Endothelial cell of umbilical vein (primary cell): ENCODE measurements at regions not wholly inside any gene's neighbourhood (a gene's known extent, or its start where the extent isn't known, plus 50 kb on each side); places are given as distances from the start of the nearest gene placed in this dataset.

Experiments
- BruUV-seq: library from RNA; stranded (reverse); fragments of 400-500 nt; replicated peaks from 2 replicates; lab custom pipeline; 2021; lab: Mats Ljungman, UMichigan
- CTCF ChIA-PET: fragments of 300-600, 350-600 bp; sonication (Branson Sonifier 250); formaldehyde crosslinking; loops from one replicate; lab custom pipeline; 2021; ENCODE audit warnings: antibody characterized with exemption, inconsistent platforms; lab: Charles Lee
- POLR2A ChIA-PET: fragments of 300-600, 350-600 bp; sonication (Branson Sonifier 250); formaldehyde crosslinking; loops from one replicate; lab custom pipeline; 2021; ENCODE audit warnings: antibody characterized with exemption, inconsistent platforms; lab: Charles Lee
- DNase-seq: peaks from one replicate; pipeline ENCODE4 v3.0.0-alpha.2; 2011; ENCODE audit warnings: low read depth, low spot score
- FAIRE-seq: peaks from 2 replicates; lab custom pipeline; 2011; peaks lifted over from hg19 to GRCh38; lab: Jason Lieb, UNC
- H2AFZ ChIP-seq: 2 replicates; pipeline ENCODE4 v1.6.0; 2012; ENCODE audit warnings: low read depth, low read length, control low read depth, inconsistent platforms
- H3K27ac ChIP-seq: 2 replicates; pipeline ENCODE4 v1.5.1; 2011; ENCODE audit warnings: low read depth, mild to moderate bottlenecking, control low read depth, low read length, moderate library complexity; ENCODE audit not compliant: insufficient read depth
- H3K27me3 ChIP-seq, 2 experiments: 2 replicates each; pipeline versions ENCODE4 v1.6.0 to v1.6.1; 2011; ENCODE audit warnings: low read length in 2 of 2, mixed read lengths in 1 of 2; ENCODE audit not compliant: control insufficient read depth in 2 of 2, insufficient read depth in 2 of 2
- H3K36me3 ChIP-seq, 2 experiments: 2 replicates in 1 of 2; 3 replicates in 1 of 2; pipeline ENCODE4 v1.5.1; 2011; ENCODE audit warnings: low read length in 2 of 2, mild to moderate bottlenecking in 1 of 2, moderate library complexity in 1 of 2; ENCODE audit not compliant: control insufficient read depth in 2 of 2, insufficient read depth in 2 of 2; ENCODE audit errors: extremely low read depth in 1 of 2
- H3K4me1 ChIP-seq: 3 replicates; pipeline ENCODE4 v1.5.1; 2011; ENCODE audit warnings: mild to moderate bottlenecking, low read length; ENCODE audit not compliant: control insufficient read depth, insufficient read depth; ENCODE audit errors: extremely low read depth
- H3K4me2 ChIP-seq: 2 replicates; pipeline ENCODE4 v1.6.1; 2011; ENCODE audit warnings: low read length, control low read depth, mixed read lengths; ENCODE audit not compliant: insufficient read depth
- H3K4me3 ChIP-seq, 3 experiments: fragments of 200-600 bp in 1 of 3; sonication (generic), shearing (Covaris generic) in 1 of 3; replicated peaks in 1 of 3; 2 replicates each; pipeline ENCODE4 v1.5.1; 2011 to 2016; ENCODE audit warnings: control low read depth in 3 of 3, low read length in 3 of 3, mild to moderate bottlenecking in 2 of 3, inconsistent platforms in 1 of 3, low read depth in 1 of 3, moderate library complexity in 1 of 3; ENCODE audit not compliant: insufficient read depth in 1 of 3
- H3K79me2 ChIP-seq: 2 replicates; pipeline ENCODE4 v1.6.0; 2012; ENCODE audit warnings: low read length, inconsistent platforms; ENCODE audit not compliant: control insufficient read depth, insufficient read depth
- H3K9ac ChIP-seq: replicated peaks from 2 replicates; pipeline ENCODE3; 2011; ENCODE audit warnings: low read length, control low read depth; ENCODE audit not compliant: insufficient read depth; ENCODE audit errors: extremely low read depth
- H3K9me1 ChIP-seq: replicated peaks from 3 replicates; pipeline ENCODE4 v1.6.0; 2011; ENCODE audit warnings: mild to moderate bottlenecking, low read length; ENCODE audit not compliant: control insufficient read depth, insufficient read depth; ENCODE audit errors: extremely low read depth
- H3K9me3 ChIP-seq: replicated peaks from 2 replicates; pipeline ENCODE4 v1.5.1; 2012; ENCODE audit warnings: low read length, inconsistent platforms; ENCODE audit not compliant: control insufficient read depth, insufficient read depth
- H4K20me1 ChIP-seq: replicated peaks from 2 replicates; pipeline ENCODE3; 2011; ENCODE audit warnings: mild to moderate bottlenecking, low read length; ENCODE audit not compliant: control insufficient read depth, insufficient read depth; ENCODE audit errors: extremely low read depth
- CTCF ChIP-seq, 2 donors: IDR thresholded peaks; 1 replicate in 1 of 2; 2 replicates in 1 of 2; pipeline ENCODE4 v1.5.1; 2011; ENCODE audit warnings: low read length in 2 of 2, mild to moderate bottlenecking in 2 of 2, moderate library complexity in 2 of 2, control low read depth in 1 of 2, inconsistent platforms in 1 of 2, low read depth in 1 of 2; ENCODE audit not compliant: insufficient read depth in 1 of 2; ENCODE audit errors: extremely low read depth in 1 of 2
- EZH2 ChIP-seq: IDR thresholded peaks from 2 replicates; pipeline ENCODE4 v1.6.1; 2012; ENCODE audit warnings: borderline replicate concordance, low read depth, mild to moderate bottlenecking, moderate library complexity, low read length, inconsistent platforms; ENCODE audit not compliant: severe bottlenecking
- FOS ChIP-seq: IDR thresholded peaks from 2 replicates; pipeline ENCODE4 v1.6.1; 2011; ENCODE audit warnings: mild to moderate bottlenecking, low read length, moderate library complexity, borderline replicate concordance; ENCODE audit not compliant: insufficient read depth
- GATA2 ChIP-seq: IDR thresholded peaks from 2 replicates; pipeline ENCODE4 v1.7.0; 2011; ENCODE audit warnings: low read depth, mild to moderate bottlenecking, moderate library complexity, mixed read lengths, low read length; ENCODE audit not compliant: insufficient read length, insufficient read depth
- JUN ChIP-seq: IDR thresholded peaks from 2 replicates; pipeline ENCODE4 v1.6.1; 2011; ENCODE audit warnings: borderline replicate concordance, low read depth; ENCODE audit not compliant: insufficient read length, insufficient read depth
- MAX ChIP-seq: IDR thresholded peaks from 2 replicates; pipeline ENCODE4 v1.6.1; 2011; ENCODE audit not compliant: insufficient read depth, insufficient read length
- MYC ChIP-seq: IDR thresholded peaks from one replicate; pipeline ENCODE4 v1.6.1; 2011; ENCODE audit warnings: mild to moderate bottlenecking, low read depth, low read length
- POLR2A ChIP-seq: IDR thresholded peaks from 2 replicates; pipeline ENCODE4 v1.6.1; 2012; ENCODE audit warnings: low read depth, mild to moderate bottlenecking, control low read depth, low read length
- POLR2AphosphoS5 ChIP-seq: IDR thresholded peaks from 2 replicates; pipeline ENCODE4 v1.6.1; 2012; ENCODE audit warnings: low read depth, mild to moderate bottlenecking, control low read depth, low read length, moderate library complexity; ENCODE audit not compliant: insufficient read depth
- dilution Hi-C: fragments of 300-500 bp; cut with MboI; formaldehyde crosslinking; loops from one replicate; pipeline ENCODE4 v1.15.0; 2019; ENCODE audit warnings: low sequenced_read_pairs; ENCODE audit not compliant: extremely low pct_ligation_motif_present
- intact Hi-C: fragments of 100-400 bp; cut with micrococcal nuclease; formaldehyde crosslinking; loops from one replicate; pipeline ENCODE4 v1.10.0; 2022

- Histone ChIP-seq H3K4me2 (no peak overlapping the region), H2AFZ (no peak overlapping the region), H3K4me3 (no peak overlapping the region), H3K27ac (no peak overlapping the region), H4K20me1 (no peaks in the 10 kb centered on the region), H3K9me3 (no peaks in the 10 kb centered on the region), H3K27me3 (no peaks in the 10 kb centered on the region), H3K36me3 (no peaks in the 10 kb centered on the region), H3K79me2 (no peaks in the 10 kb centered on the region), H3K4me1 (no peaks in the 10 kb centered on the region), H3K9me1 (no peaks in the 10 kb centered on the region), H3K9ac (no peak overlapping the region)
- dilution Hi-C loops = no loop called here
- intact Hi-C loops = no loop called here
- BruUV-seq = no TSS peak
- FAIRE-seq = no peak
- DNase-seq = no peak
- TF ChIP-seq EZH2 (no peak), FOS (no peak), MAX (no peak), JUN (no peak), GATA2 (no peak), POLR2AphosphoS5 (no peak), POLR2A (no peak), MYC (no peak), CTCF (IDR thresholded peaks at IDR 0.05; ENCODE audit: extremely low read depth in 1 of 2, insufficient read depth in 1 of 2, low read depth in 1 of 2, low read length in 2 of 2) (no peak)
- POLR2A ChIA-PET = no interaction called here
- CTCF ChIA-PET = no interaction called here
Measured at GRCh38 chr19:30156646-30157045, 214.6 kb downstream of the URI1 start.
